ENCODE measurements at regions not wholly inside any gene's neighbourhood (a gene's known extent, or its start where the extent isn't known, plus 50 kb on each side); places are given as distances from the start of the nearest gene placed in this dataset.

GRCh38 chr13:95360464-95361097 is 59.3 kb upstream of the ABCC4 start:
- TF ChIP-seq POLR2A (IDR thresholded peaks at IDR 0.05) (no peak), CTCF (IDR thresholded peaks at IDR 0.05) (no peak), EP300 (IDR thresholded peaks at IDR 0.05) (no peak)

All from upper lobe of left lung (tissue), 4 donors.